ENCODE measurements at regions not wholly inside any gene's neighbourhood (a gene's known extent, or its start where the extent isn't known, plus 50 kb on each side); places are given as distances from the start of the nearest gene placed in this dataset.

DNA sequence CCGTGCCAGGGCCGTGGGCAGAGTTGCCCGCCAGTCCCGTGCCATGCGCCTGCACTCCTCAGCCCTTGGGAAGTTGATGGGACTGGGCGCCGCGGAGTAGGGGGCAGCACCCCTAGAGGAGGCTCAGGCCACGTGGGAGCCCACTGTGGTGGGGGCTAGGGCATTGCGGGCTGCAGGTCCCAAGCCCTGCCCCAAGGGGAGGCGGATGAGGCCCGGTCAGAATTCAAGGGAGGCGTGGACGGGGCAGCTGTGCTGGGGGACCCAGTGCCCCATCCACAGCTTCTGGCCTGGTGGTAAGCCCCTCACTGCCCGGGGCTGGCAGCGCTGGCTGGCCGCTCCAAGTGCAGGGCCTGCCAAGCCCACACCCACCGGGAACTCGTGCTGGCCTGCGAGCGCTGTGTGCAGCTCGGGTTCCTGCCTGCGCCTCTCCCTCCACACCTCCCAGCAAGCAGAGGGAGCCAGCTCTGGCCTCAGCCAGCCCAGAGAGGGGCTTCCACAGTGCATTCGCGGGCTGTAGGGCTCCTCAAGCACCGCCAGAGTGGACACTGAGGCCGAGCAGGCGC is 317.8 kb downstream of the HAO1 start:
- no peaks in the 10 kb centered on the region for H3K27me3 ChIP-seq
- no peak overlapping the region for H3K27ac ChIP-seq
- no peak for TF ChIP-seq POLR2A (IDR thresholded peaks at IDR 0.05)
- no peaks in the 10 kb centered on the region for H3K9me3 ChIP-seq
- no peak overlapping the region for H3K4me3 ChIP-seq
- H3K36me3 ChIP-seq: no peaks in the 10 kb centered on the region
- DNase-seq: no peak
- H3K4me1 ChIP-seq: no peaks in the 10 kb centered on the region

DNA sequence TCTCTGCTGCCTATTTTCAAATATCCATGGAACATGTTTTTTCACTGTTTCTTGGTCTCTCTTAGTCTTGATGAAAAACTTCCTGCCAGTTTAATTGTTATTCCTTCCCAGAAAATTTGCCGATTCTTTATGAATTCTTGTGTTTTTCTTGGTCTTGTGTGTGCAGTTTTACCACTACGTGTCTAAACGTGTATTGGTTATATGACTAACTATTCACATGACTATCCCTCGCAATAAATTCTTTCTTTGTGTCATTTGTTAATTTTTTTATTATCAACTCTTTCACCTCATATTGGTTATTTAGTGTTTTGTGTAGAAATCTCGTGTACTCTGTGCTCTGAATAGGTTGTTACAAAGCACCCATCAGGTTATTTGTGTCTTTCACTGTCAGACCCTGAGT is 315.4 kb downstream of the HAO1 start:
- no peaks in the 10 kb centered on the region for H3K27me3 ChIP-seq

DNA sequence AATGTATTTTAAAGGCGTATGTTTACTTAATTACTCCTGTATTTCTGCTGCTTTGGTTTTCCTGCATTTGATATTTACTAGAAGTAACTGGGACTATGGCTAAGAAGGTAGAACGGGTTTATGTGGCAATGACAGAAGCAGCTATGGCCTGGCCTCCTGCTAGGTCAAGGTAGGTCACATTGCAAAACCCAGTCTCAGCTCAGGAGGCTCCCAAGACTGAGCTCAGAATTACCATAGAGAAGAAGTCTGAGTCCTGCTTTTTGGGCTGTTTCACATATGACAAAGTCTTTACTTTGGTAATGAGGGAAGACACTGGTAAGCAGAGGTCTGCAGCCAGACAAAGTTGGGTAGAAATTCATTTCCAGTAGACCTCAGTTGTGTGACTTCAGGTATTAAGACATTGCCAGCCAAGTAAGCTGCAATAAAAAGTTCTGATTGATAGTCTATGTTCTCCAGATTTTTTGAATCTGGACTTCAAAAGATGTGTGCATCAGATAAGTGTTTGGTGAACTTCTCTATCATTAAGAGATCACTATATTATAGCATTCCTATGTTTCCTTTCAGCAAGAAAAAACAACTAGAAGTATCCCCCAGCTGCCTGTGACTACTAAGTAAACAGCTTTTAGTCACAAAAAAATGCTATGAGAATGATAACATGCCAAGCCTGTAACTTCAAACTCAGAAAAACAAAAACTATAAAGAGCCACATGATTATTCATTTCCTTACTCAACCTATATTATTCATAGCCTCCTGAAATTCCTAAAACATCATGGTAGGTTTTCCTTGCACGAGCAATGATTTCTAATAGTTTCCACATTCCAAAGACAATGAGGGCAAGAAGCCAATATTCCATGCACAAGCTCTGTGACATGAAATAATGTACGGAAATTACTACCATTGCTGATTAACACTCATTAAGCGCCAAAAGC is 312.3 kb downstream of the HAO1 start:
- Histone ChIP-seq H3K4me3 (no peak overlapping the region), H3K9me3 (no peaks in the 10 kb centered on the region), H3K36me3 (no peaks in the 10 kb centered on the region), H3K27ac (no peak overlapping the region), H3K4me1 (no peaks in the 10 kb centered on the region), H3K27me3 (no peaks in the 10 kb centered on the region)
- TF ChIP-seq POLR2A (IDR thresholded peaks at IDR 0.05): no peak
- TF ChIP-seq, protein P1, sequence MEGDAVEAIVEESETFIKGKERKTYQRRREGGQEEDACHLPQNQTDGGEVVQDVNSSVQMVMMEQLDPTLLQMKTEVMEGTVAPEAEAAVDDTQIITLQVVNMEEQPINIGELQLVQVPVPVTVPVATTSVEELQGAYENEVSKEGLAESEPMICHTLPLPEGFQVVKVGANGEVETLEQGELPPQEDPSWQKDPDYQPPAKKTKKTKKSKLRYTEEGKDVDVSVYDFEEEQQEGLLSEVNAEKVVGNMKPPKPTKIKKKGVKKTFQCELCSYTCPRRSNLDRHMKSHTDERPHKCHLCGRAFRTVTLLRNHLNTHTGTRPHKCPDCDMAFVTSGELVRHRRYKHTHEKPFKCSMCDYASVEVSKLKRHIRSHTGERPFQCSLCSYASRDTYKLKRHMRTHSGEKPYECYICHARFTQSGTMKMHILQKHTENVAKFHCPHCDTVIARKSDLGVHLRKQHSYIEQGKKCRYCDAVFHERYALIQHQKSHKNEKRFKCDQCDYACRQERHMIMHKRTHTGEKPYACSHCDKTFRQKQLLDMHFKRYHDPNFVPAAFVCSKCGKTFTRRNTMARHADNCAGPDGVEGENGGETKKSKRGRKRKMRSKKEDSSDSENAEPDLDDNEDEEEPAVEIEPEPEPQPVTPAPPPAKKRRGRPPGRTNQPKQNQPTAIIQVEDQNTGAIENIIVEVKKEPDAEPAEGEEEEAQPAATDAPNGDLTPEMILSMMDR (IDR thresholded peaks at IDR 0.05): no peak
- no peak for DNase-seq

More for the DNA sequence above, 315.4 kb downstream of the HAO1 start:
- DNase-seq: no peak
- no peaks in the 10 kb centered on the region for H3K9me3 ChIP-seq
- TF ChIP-seq, protein P1 (IDR thresholded peaks at IDR 0.05): no peak
- TF ChIP-seq POLR2A (IDR thresholded peaks at IDR 0.05): no peak
- H3K4me1 ChIP-seq: no peaks in the 10 kb centered on the region
- H3K36me3 ChIP-seq: no peaks in the 10 kb centered on the region
- H3K4me3 ChIP-seq: no peak overlapping the region
- no peak overlapping the region for H3K27ac ChIP-seq

DNA sequence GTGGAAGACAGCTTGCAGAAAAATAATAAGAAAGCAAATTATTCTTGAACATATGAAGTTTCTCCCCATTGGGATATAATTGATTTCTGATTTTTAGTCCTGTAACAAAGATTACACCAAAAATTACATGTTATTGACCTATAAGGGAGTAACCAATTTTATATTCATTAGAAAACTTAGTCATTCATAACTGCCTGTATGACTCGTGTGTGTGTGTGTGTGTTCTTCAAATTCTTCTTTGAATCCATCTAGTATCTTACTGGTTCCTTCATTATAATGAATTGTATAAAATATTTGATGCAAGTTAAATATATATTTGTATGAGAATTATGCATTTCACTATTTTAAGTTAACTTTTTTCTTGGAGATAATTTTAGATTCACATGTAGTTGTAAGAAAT is 310.4 kb downstream of the HAO1 start:
- Histone ChIP-seq H3K36me3 (no peaks in the 10 kb centered on the region), H3K9me3 (no peaks in the 10 kb centered on the region), H3K27ac (no peak overlapping the region), H3K27me3 (no peaks in the 10 kb centered on the region), H3K4me3 (no peak overlapping the region), H3K4me1 (no peaks in the 10 kb centered on the region)
- no peak for DNase-seq
- no peak for TF ChIP-seq POLR2A (IDR thresholded peaks at IDR 0.05)
- TF ChIP-seq, protein P1 (IDR thresholded peaks at IDR 0.05): no peak

DNA sequence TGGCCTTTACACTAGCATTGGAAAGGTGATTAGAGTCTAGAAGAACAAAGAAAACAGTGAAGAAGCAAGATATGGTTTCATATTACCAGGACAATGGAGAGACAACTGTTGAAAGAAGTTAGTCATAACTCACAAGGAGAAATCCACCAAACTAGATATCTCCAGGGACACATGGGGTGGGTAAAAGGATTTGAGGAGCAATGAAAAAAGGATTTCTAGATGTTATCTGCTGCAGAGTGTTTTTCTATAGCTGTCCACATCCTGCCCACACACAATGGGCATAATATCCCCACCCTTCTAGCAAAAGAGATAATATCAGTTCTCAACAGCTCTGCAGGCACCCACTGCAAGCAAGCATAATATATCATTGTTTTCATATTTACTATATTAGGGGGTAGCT is 303.1 kb downstream of the HAO1 start:
- no peaks in the 10 kb centered on the region for H3K4me1 ChIP-seq
- H3K4me3 ChIP-seq: no peak overlapping the region
- no peak overlapping the region for H3K27ac ChIP-seq
- no peaks in the 10 kb centered on the region for H3K27me3 ChIP-seq
- DNase-seq: no peak
- H3K9me3 ChIP-seq: no peaks in the 10 kb centered on the region
- H3K36me3 ChIP-seq: no peaks in the 10 kb centered on the region
- TF ChIP-seq, protein P1 (IDR thresholded peaks at IDR 0.05): no peak
- TF ChIP-seq POLR2A (IDR thresholded peaks at IDR 0.05): no peak

All from Peyer's patch (tissue), 4 donors.